Neural progenitor cell (in vitro differentiated cells): ENCODE measurements at regions not wholly inside any gene's neighbourhood (a gene's known extent, or its start where the extent isn't known, plus 50 kb on each side); places are given as distances from the start of the nearest gene placed in this dataset.

Source experiments
- EZH2 ChIP-seq: fragments of 200-600 bp; sonication (generic); IDR thresholded peaks from 2 replicates; pipeline ENCODE4 v1.6.1; 2017; ENCODE audit warnings: antibody characterized with exemption, mild to moderate bottlenecking, moderate library complexity
- TF ChIP-seq, protein P1 (sequence below): fragments of 200-600 bp; sonication (generic); IDR thresholded peaks from 2 replicates; pipeline ENCODE4 v1.5.1; 2017; ENCODE audit warnings: antibody characterized with exemption, mild to moderate bottlenecking

- TF ChIP-seq, protein P1, sequence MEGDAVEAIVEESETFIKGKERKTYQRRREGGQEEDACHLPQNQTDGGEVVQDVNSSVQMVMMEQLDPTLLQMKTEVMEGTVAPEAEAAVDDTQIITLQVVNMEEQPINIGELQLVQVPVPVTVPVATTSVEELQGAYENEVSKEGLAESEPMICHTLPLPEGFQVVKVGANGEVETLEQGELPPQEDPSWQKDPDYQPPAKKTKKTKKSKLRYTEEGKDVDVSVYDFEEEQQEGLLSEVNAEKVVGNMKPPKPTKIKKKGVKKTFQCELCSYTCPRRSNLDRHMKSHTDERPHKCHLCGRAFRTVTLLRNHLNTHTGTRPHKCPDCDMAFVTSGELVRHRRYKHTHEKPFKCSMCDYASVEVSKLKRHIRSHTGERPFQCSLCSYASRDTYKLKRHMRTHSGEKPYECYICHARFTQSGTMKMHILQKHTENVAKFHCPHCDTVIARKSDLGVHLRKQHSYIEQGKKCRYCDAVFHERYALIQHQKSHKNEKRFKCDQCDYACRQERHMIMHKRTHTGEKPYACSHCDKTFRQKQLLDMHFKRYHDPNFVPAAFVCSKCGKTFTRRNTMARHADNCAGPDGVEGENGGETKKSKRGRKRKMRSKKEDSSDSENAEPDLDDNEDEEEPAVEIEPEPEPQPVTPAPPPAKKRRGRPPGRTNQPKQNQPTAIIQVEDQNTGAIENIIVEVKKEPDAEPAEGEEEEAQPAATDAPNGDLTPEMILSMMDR: no peak
- no peak for TF ChIP-seq EZH2
Observed at GRCh38 chr6:170062915-170063241, 228.0 kb downstream of the DLL1 start.
